ENCODE measurements at regions not wholly inside any gene's neighbourhood (a gene's known extent, or its start where the extent isn't known, plus 50 kb on each side); places are given as distances from the start of the nearest gene placed in this dataset.
"Not testable (repeated sequence)": the region's sequence is repeated elsewhere in the genome, so short reads cannot be mapped to it uniquely, and the experiment has no call there.

- DNase-seq: not testable (repeated sequence)
These were observed 77.5 kb upstream of the ZPLD1 start for GRCh38 chr3:102357313-102357712.

DNA sequence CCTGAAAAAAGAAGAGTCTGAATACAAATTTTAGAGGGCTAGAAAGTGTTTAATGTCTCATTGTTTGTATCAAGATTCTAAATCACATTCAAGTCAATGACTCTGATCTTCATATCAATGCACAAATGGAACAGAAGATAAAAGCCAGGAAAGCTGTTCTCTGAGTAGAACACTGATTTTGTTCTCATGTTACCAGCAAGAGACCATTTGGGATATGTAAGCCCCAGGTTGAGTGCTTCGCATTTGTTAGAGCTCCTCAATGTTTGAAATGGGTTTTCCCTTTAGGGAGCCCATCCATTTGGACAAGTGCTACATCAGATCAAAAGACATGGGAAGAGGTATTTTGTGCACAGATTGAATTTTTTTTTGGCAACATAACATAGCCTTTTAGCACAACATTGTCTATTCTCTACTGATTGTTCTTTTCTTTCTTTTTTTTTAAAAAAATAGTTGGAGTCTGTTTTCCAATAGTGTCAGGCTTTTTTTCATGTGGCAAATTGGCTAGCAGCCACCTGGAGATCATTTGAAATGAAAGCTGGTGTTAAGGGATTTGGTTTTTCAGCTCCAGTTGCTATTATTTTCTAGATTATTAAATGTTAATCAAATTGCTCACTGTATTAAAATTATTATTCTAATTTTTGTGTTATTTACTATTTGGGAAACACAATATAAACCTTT is 74.5 kb upstream of the ZPLD1 start:
- no peak for DNase-seq

- no peak for DNase-seq
These were observed 73.7 kb upstream of the ZPLD1 start for GRCh38 chr3:102361101-102361500.

DNA sequence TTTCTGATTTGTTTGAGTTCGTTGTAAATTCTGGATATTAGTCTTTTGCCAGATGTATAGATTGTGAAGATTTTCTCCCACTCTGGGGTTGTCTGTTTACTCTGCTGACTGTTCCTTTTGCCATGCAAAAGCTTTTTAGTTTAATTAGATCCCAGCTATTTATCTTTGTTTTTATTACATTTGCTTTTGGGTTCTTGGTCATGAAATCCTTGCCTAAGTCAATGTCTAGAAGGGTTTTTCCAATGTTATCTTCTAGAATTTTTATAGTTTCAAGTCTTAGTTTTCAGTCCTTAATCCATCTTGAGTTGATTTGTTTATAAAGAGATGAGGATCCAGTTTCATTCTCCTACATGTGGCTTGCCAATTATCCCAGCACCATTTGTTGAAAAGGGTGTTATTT is 68.7 kb upstream of the ZPLD1 start:
- DNase-seq: not testable (repeated sequence)

GRCh38 chr3:102374863-102375634 is 59.8 kb upstream of the ZPLD1 start:
- DNase-seq: peak; percentile 1

GRCh38 chr3:102378216-102378615 is 56.6 kb upstream of the ZPLD1 start:
- DNase-seq: no peak

DNA sequence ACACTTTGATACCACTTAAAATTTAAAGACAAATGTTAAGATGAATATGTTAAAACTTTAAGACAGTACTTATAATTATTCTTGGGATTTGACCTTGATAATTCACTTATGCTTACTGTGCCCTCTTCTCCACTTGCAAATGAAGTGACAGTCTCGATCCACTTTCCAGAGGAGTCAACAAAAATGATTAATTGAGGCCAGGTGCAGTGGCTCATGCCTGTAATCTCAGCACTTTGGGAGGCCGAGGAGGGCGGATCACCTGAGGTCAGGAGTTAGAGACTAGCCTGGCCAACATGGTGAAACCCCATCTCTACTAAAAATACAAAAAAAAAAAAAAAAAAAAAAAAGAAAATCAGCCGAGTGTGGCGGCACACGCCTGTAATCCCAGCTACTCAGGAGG is 52.6 kb upstream of the ZPLD1 start:
- not testable (repeated sequence) for DNase-seq

Measured in hematopoietic multipotent progenitor cell treated with erythropoietin and hydrocortisone succinate and interleukin-3 and kit ligand, for 4 days (in vitro differentiated cells).